GOT3 (cell line): ENCODE measurements at regions not wholly inside any gene's neighbourhood (a gene's known extent, or its start where the extent isn't known, plus 50 kb on each side); places are given as distances from the start of the nearest gene placed in this dataset.

Experiments used
- DNase-seq: peaks from one replicate; lab custom pipeline; 2025; ENCODE audit warnings: mixed read lengths; lab: John Stamatoyannopoulos, UW

GRCh38 chr3:22474706-22475445 lies 723.9 kb upstream of the ZNF385D start:
- DNase-seq, result no peak

GRCh38 chr3:22475665-22476240 lies 724.7 kb upstream of the ZNF385D start:
- DNase-seq, result no peak

GRCh38 chr3:22476976-22477375 lies 726.0 kb upstream of the ZNF385D start:
- no peak for DNase-seq

- DNase-seq, result no peak
These were observed 717.2 kb upstream of the UBE2E2 start for GRCh38 chr3:22485954-22486353.

- DNase-seq, result no peak
These were observed 712.4 kb upstream of the UBE2E2 start for GRCh38 chr3:22490747-22491146.

GRCh38 chr3:22491344-22491743 lies 711.8 kb upstream of the UBE2E2 start:
- no peak for DNase-seq

- DNase-seq, result no peak
These were observed 710.8 kb upstream of the UBE2E2 start for GRCh38 chr3:22492342-22492741.

GRCh38 chr3:22495241-22495640 lies 707.9 kb upstream of the UBE2E2 start:
- DNase-seq, result no peak

GRCh38 chr3:22495791-22496190 lies 707.3 kb upstream of the UBE2E2 start:
- DNase-seq, result no peak

GRCh38 chr3:22496641-22497040 lies 706.5 kb upstream of the UBE2E2 start:
- DNase-seq, result no peak

GRCh38 chr3:22506871-22507270 lies 696.3 kb upstream of the UBE2E2 start:
- DNase-seq, result no peak

- DNase-seq, result no peak
These were observed 695.4 kb upstream of the UBE2E2 start for GRCh38 chr3:22507709-22508108.

GRCh38 chr3:22523925-22524324 lies 679.2 kb upstream of the UBE2E2 start:
- no peak for DNase-seq

- DNase-seq, result no peak
These were observed 676.8 kb upstream of the UBE2E2 start for GRCh38 chr3:22526266-22526837.

- no peak for DNase-seq
These were observed 666.6 kb upstream of the UBE2E2 start for GRCh38 chr3:22536541-22536940.

GRCh38 chr3:22537560-22537959 lies 665.6 kb upstream of the UBE2E2 start:
- DNase-seq, result no peak

GRCh38 chr3:22542311-22542710 lies 660.8 kb upstream of the UBE2E2 start:
- DNase-seq, result no peak

GRCh38 chr3:22555753-22556435 lies 647.2 kb upstream of the UBE2E2 start:
- no peak for DNase-seq

GRCh38 chr3:22565393-22565792 lies 637.7 kb upstream of the UBE2E2 start:
- DNase-seq, result no peak

GRCh38 chr3:22568285-22568684 lies 634.8 kb upstream of the UBE2E2 start:
- DNase-seq, result no peak

GRCh38 chr3:22569570-22569969 lies 633.6 kb upstream of the UBE2E2 start:
- DNase-seq, result no peak

- DNase-seq, result no peak
These were observed 622.1 kb upstream of the UBE2E2 start for GRCh38 chr3:22581007-22581406.

GRCh38 chr3:22582266-22582665 lies 620.9 kb upstream of the UBE2E2 start:
- no peak for DNase-seq
